ENCODE measurements at regions not wholly inside any gene's neighbourhood (a gene's known extent, or its start where the extent isn't known, plus 50 kb on each side); places are given as distances from the start of the nearest gene placed in this dataset.

DNA sequence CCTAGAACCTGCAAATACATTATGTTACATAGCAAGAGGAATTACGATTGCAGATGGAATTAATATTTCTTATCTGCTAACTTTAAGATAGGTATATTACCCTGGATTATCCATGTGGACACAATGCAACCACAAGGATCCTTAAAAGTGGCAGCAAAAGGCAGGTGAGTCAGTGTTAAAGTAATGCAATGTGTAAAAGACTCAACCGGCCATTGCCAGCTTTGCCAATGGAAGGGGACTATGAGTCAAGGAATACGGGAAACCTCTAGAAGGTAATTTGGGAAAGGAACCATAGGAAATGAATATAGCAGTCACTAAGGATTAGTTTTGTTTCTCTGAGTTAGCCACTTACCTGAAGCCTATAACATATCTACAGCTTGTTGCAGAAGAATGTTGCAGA is 692.1 kb upstream of the ZP4 start:
- no peak for DNase-seq (ENCODE audit: low read depth in 4 of 4, low spot score in 1 of 4)

DNA sequence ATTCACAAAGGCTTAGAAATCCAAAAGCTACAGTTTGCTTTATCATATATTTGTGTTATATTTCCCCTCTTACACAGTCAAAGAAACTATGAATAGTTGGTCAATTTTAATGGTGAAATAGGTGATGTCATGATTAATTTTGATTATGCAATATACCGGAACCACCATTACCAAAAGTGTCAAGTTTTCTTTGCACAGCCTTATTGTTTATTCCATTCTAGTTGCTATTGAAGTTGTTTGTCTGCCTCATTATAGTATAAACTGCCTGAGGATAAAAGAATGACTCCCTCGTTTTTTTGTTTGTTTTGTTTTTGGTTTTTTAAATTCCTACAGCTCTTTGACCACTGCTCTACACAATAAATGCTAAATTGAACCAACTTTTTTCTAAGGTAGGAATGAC is 690.6 kb upstream of the ZP4 start:
- no peak for DNase-seq (ENCODE audit: low read depth in 4 of 4, low spot score in 1 of 4)

DNA sequence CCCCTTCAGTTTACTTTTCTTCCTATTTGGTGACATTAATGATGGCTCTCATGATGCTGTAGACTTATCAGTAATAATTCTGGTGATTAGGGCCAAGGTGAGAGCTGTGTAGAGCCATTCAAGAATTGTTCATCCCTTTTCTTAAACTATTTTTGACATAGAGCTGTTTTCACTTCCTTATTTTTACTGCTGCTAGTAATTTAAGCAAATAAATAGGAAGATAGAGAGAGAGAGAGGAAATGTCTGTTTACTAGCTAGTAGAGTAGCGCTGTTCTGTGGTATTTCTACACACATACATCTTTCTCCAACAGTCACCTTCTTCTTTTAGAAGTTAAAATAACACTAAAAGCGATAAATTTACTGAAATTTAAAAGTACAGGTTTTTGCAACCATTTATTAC is 678.0 kb upstream of the ZP4 start:
- no peak for DNase-seq (ENCODE audit: low read depth in 4 of 4, low spot score in 1 of 4)

DNA sequence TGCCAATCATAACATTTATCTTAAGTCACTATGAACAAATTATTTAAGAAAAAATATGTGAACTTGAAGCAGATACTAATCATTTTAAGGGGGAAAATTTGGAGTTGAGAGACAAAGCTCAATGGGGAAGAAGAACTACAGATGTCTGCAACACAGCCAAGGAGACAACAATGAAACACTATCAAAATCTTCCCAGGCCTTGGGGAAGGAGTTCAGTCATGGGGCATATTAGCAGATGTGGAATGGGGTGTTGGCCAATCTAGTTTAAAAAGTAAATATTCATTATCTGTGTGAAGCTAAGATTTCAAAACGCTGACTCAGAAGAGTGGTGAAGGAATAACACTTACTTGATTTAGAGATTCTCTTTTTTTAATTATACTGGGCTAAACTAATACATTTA is 671.6 kb upstream of the ZP4 start:
- DNase-seq (ENCODE audit: low read depth in 4 of 4, low spot score in 1 of 4): no peak

DNA sequence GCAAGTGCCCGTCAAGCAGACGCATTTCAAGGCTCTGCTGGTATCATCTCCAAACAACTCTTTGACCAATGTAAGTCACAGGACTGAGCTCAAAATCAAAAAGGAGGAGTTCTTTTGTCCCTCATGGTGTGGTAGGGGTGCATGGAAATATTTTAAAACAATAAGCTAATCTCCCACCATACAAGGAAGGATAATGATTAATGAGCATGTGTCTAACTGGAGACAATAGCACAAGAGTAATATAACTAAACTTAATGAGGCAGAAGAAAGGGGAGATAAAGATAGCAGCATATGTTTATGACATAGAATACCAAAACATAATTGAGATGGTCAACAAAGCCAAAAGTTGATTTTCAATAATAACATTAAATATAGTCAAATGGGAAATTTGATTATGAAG is 668.0 kb upstream of the ZP4 start:
- DNase-seq (ENCODE audit: low read depth in 4 of 4, low spot score in 1 of 4): no peak

DNA sequence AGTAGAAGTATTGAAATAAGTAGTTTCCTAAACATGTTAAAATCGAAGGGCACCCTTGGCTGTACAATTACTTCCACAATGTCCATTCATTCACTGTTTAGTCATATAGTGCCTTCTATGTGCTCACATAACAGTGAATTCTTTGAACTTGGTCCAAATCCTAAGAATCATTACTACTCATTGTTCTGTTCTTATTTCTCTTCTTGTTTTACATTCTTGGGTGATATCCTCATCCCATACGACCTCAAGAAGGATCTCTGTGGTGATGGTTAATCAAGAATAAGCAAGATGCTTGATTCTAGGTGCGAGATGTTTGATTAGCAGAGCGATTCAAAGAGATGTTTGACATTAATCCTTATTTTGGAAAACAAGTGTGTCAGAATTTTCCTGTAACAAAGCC is 667.4 kb upstream of the ZP4 start:
- no peak for DNase-seq (ENCODE audit: low read depth in 4 of 4, low spot score in 1 of 4)

DNA sequence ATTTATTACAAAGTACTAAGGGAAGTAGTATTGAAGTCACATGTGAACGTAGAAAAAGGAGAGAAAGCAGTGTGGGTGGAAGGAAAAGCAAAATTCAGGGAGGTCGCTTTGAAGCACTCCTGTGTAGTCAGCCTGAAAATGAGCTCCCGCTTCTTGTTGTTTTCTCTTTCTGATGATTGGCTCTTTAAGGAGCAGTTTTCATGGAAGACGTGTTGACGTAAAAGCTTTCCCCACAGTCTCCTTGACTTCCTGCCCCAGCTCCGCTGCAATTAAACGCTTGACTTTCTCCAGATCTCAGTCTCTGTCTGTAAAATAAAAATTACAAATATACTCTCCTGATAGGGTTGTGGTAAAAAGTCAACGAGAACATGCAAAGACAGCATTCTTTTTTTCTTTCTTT is 661.5 kb upstream of the ZP4 start:
- no peak for DNase-seq (ENCODE audit: low read depth in 4 of 4, low spot score in 1 of 4)

DNA sequence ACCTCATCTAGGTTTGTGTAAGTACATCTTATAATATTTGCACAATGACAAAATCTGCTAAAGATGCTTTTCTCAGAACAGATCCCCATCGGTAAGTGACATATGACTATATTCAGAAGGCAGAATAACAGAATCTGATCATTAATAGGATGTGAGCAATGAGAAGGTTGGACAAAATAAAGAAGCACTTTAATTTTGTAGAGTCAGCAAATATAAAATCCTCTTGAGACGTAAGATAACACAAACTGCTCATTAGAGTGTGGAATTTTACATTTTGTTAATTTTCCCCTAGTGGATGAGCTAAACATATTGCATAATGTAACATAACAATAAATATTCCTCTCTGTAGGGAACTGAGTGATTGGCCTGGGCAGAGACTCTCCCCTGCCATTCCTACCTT is 658.4 kb upstream of the ZP4 start:
- no peak for DNase-seq (ENCODE audit: low read depth in 4 of 4, low spot score in 1 of 4)

DNA sequence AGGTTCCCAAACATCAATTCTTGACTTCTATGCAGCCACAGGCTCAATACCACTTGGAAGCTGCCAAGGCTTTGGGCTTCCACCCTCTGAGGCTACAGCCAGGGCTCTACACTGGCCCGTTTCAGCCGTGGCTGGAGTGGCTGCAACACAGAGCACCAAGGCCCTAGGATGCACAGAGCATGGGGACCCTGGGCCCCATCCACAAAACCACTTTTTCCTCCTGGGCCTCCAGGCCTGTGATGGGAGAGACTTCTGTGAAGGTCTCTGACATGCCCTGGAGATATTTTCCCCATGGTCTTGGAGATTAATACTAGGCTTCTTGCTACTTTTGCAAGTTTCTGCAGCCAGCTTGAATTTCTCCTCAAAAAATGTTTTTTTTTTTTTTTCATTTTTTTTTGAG is 655.4 kb upstream of the ZP4 start:
- DNase-seq (ENCODE audit: low read depth in 4 of 4, low spot score in 1 of 4): no peak

DNA sequence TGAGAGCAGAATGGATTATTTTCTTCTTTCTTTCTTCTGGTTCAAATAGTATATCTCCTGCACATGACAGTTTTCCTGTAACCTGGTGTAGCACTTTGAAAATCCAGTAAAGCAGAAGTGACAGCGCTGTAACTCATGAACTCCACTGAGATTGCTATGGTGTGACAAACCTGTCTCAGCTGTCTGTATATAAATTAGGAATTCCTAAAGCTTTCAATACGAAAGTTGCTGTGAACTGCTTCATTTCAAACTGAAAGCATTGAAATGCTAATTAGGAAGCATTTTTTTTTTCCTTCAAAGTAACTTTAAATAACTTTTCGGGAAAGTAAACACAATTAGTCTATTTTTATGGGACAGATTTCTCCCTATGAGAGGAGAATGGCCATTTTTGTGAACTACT is 646.9 kb upstream of the ZP4 start:
- DNase-seq (ENCODE audit: low read depth in 4 of 4, low spot score in 1 of 4): no peak

DNA sequence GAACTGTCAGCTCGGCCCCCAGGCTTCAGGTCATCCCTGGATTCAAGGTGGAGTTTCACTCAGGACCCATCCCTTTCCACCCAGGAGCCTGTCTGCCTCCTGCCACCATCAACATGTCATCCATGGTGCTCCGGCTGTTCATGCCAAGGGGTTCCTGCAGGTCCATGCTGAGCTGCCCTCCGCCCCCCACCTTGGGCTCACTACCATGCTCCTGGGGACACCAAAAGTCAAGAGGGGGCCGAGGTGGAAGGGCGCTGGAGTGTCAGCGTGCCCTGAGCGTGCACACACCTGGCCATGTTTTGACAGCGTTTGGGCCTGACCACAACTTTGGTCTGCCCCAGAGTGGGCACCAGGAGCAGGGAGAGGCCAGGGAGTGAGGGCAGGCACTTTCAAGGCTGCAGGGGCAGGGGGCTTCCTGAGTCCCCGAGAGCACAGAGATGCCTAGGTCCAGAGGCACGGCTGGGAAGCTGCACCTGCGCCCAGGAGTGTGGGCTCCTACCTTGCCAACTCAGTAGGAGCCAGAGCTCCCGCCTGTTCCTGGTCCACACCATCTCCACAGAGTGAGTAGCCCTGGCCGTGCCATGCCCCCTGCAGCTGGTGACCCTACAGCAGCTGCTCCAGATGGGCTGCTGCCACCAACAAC is 639.6 kb upstream of the ZP4 start:
- no peak for DNase-seq (ENCODE audit: low read depth in 4 of 4, low spot score in 1 of 4)

DNA sequence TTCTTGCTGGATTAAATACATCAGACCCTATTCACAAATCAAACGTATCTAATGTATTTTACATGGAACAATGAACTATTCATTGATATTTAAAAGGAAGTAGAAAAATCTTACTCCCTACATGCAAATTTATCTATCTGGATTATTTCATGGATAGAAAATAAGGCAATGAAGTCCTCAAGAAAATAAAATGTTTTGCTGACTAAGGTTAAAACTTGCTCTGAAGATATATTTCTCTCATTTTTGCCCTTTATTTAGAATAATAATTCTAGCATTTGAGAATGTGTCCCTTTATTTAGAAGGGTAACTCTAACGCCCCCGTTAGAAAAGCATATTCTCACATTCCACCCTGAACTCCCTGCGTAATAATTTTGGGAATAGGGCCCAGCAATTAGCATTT is 627.0 kb upstream of the ZP4 start:
- DNase-seq (ENCODE audit: low read depth in 4 of 4, low spot score in 1 of 4): no peak

DNA sequence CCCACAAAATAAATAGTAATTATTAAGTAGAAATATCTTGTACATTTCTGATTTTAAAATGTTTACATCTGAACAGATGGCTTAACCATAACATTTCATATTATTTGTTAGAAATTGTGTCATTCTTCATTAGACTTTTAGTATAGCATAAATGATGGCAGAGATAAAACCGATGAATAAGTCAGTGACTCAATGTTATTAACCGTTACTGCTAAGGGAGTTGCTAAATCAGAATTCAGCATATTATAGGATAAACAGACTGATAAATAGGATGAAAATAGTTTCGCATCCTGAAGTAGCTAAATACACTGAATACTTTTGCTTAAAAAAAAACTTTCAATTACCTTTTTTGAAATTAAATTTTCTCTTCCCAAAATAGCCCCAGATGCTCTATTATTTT is 610.6 kb upstream of the ZP4 start:
- no peak for DNase-seq (ENCODE audit: low read depth in 4 of 4, low spot score in 1 of 4)

DNA sequence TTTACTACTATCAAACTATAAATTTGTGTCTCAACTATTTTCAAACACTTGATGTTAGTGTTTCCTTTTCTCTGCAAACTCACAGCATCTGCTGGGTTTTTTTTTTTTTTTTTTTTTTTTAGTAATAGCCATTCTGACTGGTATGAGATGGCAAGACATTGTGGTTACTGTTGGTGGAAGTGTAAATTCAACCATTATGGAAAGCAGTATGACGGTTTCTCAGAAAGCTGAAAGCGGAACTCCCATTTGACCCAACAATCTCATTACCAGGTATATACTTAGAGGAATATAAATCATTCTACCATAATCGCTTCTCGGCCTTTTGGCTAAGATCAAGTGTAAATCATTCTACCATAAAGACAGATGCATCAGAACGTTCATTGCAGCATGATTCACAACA is 608.3 kb upstream of the ZP4 start:
- no peak for DNase-seq (ENCODE audit: low read depth in 4 of 4, low spot score in 1 of 4)

DNA sequence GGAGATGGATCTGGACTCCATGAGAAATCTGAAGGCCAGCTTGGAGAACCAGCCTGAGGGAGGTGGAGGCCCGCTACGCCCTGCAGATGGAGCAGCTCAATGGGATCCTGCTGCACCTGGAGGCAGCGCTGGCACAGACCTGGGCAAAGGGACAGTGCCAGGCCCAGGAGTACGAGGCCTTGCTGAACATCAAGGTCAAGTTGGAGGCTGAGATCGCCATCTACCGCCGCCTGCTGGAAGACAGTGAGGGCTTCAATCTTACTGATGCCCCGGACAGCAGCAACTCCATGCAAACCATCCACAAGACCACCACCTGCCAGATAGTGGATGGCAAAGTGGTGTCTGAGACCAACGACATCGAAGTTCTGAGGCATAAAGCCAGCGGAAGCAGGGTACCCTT is 601.5 kb upstream of the ZP4 start:
- DNase-seq (ENCODE audit: low read depth in 4 of 4, low spot score in 1 of 4): no peak

DNA sequence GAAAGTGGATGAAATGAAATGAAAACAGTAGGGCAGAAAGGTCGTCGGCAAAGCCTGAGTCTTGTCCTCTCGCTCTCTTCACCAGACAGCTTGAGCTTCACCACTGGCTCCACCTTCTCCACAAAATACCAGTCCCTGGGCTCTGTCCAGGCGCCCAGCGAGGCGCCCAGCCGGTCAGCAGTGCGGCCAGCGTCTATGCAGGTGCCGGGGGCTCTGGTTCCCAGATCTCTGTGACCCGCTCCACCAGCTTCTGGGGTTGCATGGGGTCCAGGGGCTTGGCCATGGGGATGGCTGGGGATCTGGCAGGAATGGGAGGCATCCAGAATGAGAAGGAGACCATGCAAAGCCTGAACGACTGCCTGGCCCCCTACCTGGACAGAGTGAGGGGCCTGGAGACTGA is 600.5 kb upstream of the ZP4 start:
- no peak for DNase-seq (ENCODE audit: low read depth in 4 of 4, low spot score in 1 of 4)

DNA sequence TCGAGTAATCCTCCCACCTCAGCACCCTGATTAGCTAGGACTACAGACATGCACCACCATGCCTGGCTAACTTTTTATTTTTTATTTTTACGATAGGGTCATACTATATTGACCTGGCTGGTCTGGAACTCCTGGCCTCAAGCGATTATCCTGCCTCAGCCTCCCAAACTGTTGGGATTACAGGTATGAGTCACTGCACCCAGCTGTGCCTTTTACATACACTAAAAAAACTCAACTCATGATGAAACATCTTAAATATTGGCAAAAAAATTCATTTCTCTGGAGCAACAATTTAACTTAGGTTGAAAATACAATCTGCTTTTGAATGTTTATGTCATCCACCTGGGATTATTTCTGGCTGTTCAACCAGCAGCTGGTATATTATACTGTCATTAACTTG is 598.3 kb upstream of the ZP4 start:
- no peak for DNase-seq (ENCODE audit: low read depth in 4 of 4, low spot score in 1 of 4)

DNA sequence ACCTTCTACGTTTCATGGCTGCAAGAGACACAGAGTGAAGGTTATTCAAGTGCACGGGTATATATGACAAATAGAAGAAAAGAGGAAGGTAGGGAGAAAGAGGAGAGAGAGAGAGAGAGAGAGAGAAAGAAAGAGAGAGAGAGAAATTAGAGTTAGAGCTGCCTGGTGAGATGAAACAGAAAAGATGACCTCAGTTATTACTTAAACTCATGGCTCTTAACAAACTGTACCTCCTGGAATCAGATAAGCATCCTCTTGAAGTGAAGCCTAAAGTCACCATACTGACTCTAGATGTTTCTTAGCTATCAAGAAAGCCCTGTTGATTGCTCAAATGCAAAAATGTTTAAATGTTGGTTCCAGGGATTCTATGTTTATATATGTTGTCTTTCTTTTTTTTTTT is 597.7 kb upstream of the ZP4 start:
- DNase-seq (ENCODE audit: low read depth in 4 of 4, low spot score in 1 of 4): no peak

DNA sequence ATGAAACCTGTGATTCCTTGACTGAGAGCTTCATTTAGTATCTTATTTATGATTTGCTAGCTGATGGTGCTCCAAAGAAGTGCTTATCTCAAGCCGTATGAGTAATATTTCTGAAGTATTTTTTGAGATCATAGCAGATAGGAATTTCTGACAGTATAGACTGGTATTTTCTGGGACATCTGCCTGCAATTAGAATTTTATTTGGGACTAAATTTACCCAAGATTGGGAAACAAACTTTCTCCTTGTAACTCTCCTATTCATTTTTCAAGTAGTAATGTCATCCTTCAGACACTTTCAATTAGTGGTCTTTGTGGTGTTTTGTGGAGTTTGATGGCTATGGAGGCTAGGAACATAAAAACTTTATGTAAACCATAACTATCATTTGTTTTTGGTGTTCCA is 597.2 kb upstream of the ZP4 start:
- DNase-seq (ENCODE audit: low read depth in 4 of 4, low spot score in 1 of 4): no peak

DNA sequence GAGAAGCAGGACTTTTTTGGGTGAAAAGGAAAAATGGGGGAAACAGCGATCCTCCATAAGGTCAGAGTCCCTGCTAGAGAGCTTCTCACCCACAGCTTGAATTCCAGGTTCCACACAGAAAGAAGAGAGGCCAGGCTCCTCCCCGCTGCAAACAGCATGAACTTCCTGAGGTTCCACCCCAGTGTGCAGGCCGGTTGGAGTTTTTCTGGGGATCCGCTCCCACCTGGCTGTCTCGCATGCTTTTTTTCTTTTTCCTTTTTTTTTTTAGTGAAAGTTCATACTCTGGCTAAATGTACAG is 595.1 kb upstream of the ZP4 start:
- no peak for DNase-seq (ENCODE audit: low read depth in 4 of 4, low spot score in 1 of 4)

DNA sequence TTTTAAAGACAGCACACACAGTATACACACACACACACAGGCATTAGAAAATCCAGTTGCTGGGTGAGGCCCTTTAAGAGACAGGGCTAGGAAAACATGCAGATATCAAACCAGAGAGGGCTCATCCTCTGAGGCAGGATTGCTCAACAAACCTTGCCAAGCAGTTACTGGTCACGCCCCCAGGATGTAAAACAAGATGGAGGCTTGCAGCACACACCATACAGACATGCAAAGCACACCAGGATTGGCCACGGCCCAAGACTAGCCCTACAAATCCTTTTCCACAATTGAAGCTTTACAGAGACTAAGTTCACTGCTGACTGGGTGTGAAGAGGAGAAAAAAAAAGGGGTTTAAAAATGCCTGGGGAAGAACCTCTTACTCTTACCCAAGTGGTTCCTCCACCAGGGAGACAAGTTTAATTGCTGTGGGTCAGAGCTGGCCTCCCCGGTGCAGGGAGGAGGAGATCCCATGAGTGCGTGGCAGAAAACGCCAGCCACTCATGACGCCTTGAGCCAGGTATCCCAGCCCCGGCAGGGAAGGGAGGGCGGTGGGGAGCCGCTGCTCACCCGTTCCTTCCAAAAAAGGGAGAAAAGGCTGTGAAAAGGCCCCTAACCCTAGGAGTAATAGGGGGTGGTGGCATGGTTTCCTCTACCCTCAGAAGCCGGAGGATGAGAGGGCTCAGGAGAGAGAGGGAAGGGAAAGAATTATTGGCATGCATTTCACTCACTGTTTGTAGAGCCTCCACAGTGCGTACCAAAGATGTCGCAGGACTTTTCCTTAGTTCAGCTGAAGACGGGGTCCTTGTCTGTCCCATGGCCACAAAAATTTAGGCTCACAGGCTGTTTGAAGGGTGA is 594.6 kb upstream of the ZP4 start:
- DNase-seq (ENCODE audit: low read depth in 4 of 4, low spot score in 1 of 4): no peak

DNA sequence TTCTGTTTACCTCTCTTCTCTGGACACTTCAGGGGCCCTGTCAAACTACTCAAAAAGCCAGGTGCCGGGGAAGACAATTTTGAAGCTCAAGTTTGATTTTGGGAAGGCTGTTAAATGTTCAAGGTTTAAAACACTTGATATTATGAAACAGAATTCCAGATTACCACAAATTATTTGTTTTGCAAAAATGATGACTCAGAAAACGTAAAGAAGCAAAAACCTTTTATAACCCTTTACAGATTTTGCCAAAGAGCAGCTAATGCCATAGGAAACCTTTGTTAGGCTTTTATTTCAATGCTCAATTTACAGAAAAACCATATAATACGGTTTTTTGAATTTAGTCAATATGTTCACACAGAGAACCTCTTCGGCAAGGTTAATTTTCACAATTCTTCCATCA is 593.4 kb upstream of the ZP4 start:
- DNase-seq (ENCODE audit: low read depth in 4 of 4, low spot score in 1 of 4): no peak

DNA sequence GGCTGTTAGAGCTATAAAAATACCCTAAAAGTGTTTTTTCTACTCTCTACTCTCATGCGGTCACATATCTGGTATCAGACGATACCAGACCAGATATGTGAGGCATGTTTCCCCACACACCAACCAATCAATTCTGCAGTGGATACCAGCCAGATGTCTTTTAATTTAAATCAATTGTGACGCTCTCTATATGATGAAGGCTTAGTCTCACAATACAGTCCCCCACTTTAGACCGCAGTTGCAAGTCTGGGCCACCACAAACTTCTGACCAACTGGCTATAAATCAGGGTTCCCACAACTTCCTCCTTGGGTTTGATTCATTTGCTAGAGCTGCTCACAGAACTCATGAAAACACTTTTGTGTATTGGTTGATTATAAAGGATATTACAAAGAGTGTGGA is 586.1 kb upstream of the ZP4 start:
- DNase-seq (ENCODE audit: low read depth in 4 of 4, low spot score in 1 of 4): no peak

Measured in stimulated activated CD4-positive, alpha-beta T cell treated with anti-CD3 and anti-CD28 coated beads, Interleukin-1b, Interleukin-23, amount 100 ng/mL, for 24 hours (primary cell).